ENCODE measurements at regions not wholly inside any gene's neighbourhood (a gene's known extent, or its start where the extent isn't known, plus 50 kb on each side); places are given as distances from the start of the nearest gene placed in this dataset.

DNA sequence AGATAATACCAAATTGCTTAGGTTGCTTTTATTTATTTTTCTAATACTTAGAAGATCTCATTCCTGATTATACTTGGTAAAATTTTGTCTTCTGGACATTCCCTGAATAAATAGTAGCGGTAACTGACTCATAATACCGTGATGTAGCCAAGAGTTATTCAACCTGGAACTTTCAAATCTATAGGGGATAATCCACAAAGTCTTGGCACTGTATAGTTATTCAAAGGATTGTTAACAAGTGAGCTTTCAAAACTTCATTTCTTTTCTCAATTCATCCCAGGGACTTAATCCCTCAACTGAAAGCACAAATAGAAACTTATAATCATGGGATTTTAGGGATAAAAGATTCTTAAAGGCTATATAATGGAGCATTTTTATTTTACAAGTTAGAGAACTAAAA lies 1383.3 kb downstream of the FAM133A start:
- Mint-ChIP-seq H3K27me3 (no peaks in the 10 kb centered on the region), H3K4me3 (ENCODE audit: low read depth) (no peak overlapping the region), H3K4me1 (ENCODE audit: low read depth) (peaks cover 2% of the 10 kb centered on the region), H3K27ac (no peak overlapping the region), H3K36me3 (ENCODE audit: insufficient read depth) (no peaks in the 10 kb centered on the region), H3K9me3 (ENCODE audit: low read depth) (no peaks in the 10 kb centered on the region)
- no peak for DNase-seq (ENCODE audit: low spot score, unreplicated experiment)
- TF ChIP-seq, protein P1, sequence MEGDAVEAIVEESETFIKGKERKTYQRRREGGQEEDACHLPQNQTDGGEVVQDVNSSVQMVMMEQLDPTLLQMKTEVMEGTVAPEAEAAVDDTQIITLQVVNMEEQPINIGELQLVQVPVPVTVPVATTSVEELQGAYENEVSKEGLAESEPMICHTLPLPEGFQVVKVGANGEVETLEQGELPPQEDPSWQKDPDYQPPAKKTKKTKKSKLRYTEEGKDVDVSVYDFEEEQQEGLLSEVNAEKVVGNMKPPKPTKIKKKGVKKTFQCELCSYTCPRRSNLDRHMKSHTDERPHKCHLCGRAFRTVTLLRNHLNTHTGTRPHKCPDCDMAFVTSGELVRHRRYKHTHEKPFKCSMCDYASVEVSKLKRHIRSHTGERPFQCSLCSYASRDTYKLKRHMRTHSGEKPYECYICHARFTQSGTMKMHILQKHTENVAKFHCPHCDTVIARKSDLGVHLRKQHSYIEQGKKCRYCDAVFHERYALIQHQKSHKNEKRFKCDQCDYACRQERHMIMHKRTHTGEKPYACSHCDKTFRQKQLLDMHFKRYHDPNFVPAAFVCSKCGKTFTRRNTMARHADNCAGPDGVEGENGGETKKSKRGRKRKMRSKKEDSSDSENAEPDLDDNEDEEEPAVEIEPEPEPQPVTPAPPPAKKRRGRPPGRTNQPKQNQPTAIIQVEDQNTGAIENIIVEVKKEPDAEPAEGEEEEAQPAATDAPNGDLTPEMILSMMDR (IDR thresholded peaks at IDR 0.05; ENCODE audit: unreplicated experiment), result no peak

DNA sequence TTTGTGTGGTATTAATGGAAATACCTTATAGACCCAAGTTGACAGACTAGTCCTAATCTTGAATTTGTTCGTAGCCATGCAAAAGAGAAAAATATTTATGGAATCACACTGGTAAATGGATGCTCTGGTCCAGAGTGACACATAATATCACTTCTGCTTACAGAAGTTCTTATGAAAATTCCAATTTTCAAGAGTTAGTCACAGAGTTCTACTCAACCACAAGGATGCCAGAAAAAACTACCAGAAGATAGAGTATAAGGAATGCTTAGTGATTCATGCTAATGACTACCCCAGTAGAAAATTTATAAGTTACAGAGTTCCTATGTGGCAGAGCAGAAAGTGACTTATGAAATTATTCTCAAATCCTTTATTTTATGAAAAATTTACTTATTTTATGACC lies 1384.8 kb downstream of the FAM133A start:
- no peak overlapping the region for H3K4me3 Mint-ChIP-seq (ENCODE audit: low read depth)
- peaks cover 2% of the 10 kb centered on the region for H3K4me1 Mint-ChIP-seq (ENCODE audit: low read depth)
- no peaks in the 10 kb centered on the region for H3K9me3 Mint-ChIP-seq (ENCODE audit: low read depth)
- H3K36me3 Mint-ChIP-seq (ENCODE audit: insufficient read depth), result no peaks in the 10 kb centered on the region
- H3K27me3 Mint-ChIP-seq, result no peaks in the 10 kb centered on the region
- H3K27ac Mint-ChIP-seq, result no peak overlapping the region
- no peak for DNase-seq (ENCODE audit: low spot score, unreplicated experiment)
- TF ChIP-seq, protein P1 (IDR thresholded peaks at IDR 0.05; ENCODE audit: unreplicated experiment), result no peak

GRCh38 chrX:95059909-95060308 lies 1385.9 kb downstream of the FAM133A start:
- Mint-ChIP-seq H3K4me3 (ENCODE audit: low read depth) (no peak overlapping the region), H3K27ac (no peak overlapping the region), H3K9me3 (ENCODE audit: low read depth) (no peaks in the 10 kb centered on the region), H3K36me3 (ENCODE audit: insufficient read depth) (no peaks in the 10 kb centered on the region), H3K4me1 (ENCODE audit: low read depth) (peaks cover 4% of the 10 kb centered on the region), H3K27me3 (no peaks in the 10 kb centered on the region)
- DNase-seq (ENCODE audit: low spot score, unreplicated experiment), result no peak
- TF ChIP-seq, protein P1 (IDR thresholded peaks at IDR 0.05; ENCODE audit: unreplicated experiment), result no peak

- H3K27ac Mint-ChIP-seq, result no peak overlapping the region
- no peaks in the 10 kb centered on the region for H3K27me3 Mint-ChIP-seq
- TF ChIP-seq, protein P1 (IDR thresholded peaks at IDR 0.05; ENCODE audit: unreplicated experiment), result no peak
- H3K4me3 Mint-ChIP-seq (ENCODE audit: low read depth), result no peak overlapping the region
- peaks cover 2% of the 10 kb centered on the region for H3K4me1 Mint-ChIP-seq (ENCODE audit: low read depth)
- no peak for DNase-seq (ENCODE audit: low spot score, unreplicated experiment)
- no peaks in the 10 kb centered on the region for H3K9me3 Mint-ChIP-seq (ENCODE audit: low read depth)
- H3K36me3 Mint-ChIP-seq (ENCODE audit: insufficient read depth), result no peaks in the 10 kb centered on the region
These were observed 1389.5 kb downstream of the FAM133A start for GRCh38 chrX:95063554-95063953.

DNA sequence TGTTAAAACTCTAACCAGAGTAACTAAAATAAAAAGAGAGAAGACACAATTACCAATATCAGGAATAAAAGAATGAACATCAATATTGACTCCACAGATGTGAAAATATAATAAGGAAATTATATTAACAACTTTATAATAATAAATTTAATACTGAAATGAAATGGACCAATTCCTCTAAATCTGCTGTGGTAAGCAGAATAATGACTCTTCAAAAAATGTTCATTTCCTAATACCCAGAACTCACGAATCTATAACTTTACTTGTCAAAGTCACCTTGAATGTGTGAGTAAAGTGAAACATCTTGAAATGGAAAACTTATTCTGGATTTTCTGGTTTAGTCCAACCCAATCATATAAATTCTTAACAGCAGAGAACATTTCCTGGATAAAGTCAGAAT lies 1391.1 kb downstream of the FAM133A start:
- H3K27ac Mint-ChIP-seq, result no peak overlapping the region
- peaks cover 2% of the 10 kb centered on the region for H3K4me1 Mint-ChIP-seq (ENCODE audit: low read depth)
- H3K36me3 Mint-ChIP-seq (ENCODE audit: insufficient read depth), result no peaks in the 10 kb centered on the region
- no peak overlapping the region for H3K4me3 Mint-ChIP-seq (ENCODE audit: low read depth)
- no peaks in the 10 kb centered on the region for H3K27me3 Mint-ChIP-seq
- no peaks in the 10 kb centered on the region for H3K9me3 Mint-ChIP-seq (ENCODE audit: low read depth)
- DNase-seq (ENCODE audit: low spot score, unreplicated experiment), result no peak
- TF ChIP-seq, protein P1 (IDR thresholded peaks at IDR 0.05; ENCODE audit: unreplicated experiment), result no peak

All from progenitor cell of endocrine pancreas (in vitro differentiated cells).